Breast epithelium (tissue), 4 donors: ENCODE measurements at regions not wholly inside any gene's neighbourhood (a gene's known extent, or its start where the extent isn't known, plus 50 kb on each side); places are given as distances from the start of the nearest gene placed in this dataset.

ENCODE experiments used
- DNase-seq, 2 donors: peaks; one replicate each; pipeline ENCODE4 v3.0.0-alpha.2; 2019; ENCODE audit warnings: low spot score in 2 of 2
- H3K27ac ChIP-seq, 2 donors: fragments of 200-600 bp; sonication (generic) in 1 of 2; one replicate each; pipeline ENCODE4 v1.5.1; 2016 to 2019; ENCODE audit warnings: mild to moderate bottlenecking in 1 of 2
- H3K27me3 ChIP-seq, 2 donors: fragments of 200-600 bp; sonication (generic) in 1 of 2; one replicate each; pipeline versions ENCODE4 v1.5.1 to v1.6.0; 2017 to 2019; ENCODE audit warnings: control low read depth in 1 of 2, mild to moderate bottlenecking in 1 of 2
- H3K36me3 ChIP-seq: fragments of 200-600 bp; one replicate; pipeline ENCODE4 v1.5.1; 2019
- H3K4me1 ChIP-seq, 2 donors: fragments of 200-600 bp; sonication (generic); one replicate each; pipeline ENCODE4 v1.5.1; 2016 to 2019; ENCODE audit warnings: control low read depth in 1 of 2
- H3K4me3 ChIP-seq, 3 donors: fragments of 200-600 bp; sonication (generic); 1 replicate in 2 of 3; 2 replicates in 1 of 3; pipeline ENCODE4 v1.5.1; 2016 to 2019; ENCODE audit warnings: mild to moderate bottlenecking in 3 of 3, moderate library complexity in 2 of 3
- H3K9me3 ChIP-seq, 2 donors: fragments of 200-600 bp; sonication (generic) in 1 of 2; one replicate each; pipeline ENCODE4 v1.5.1; 2016 to 2019; ENCODE audit warnings: control low read depth in 1 of 2
- POLR2A ChIP-seq: fragments of 450-650 bp; IDR thresholded peaks from one replicate; pipeline ENCODE4 v1.6.1; 2016; ENCODE audit warnings: antibody characterized with exemption, mild to moderate bottlenecking, moderate library complexity
- POLR2AphosphoS5 ChIP-seq, 3 donors: sonication (generic); formaldehyde crosslinking; IDR thresholded peaks; one replicate each; pipeline ENCODE4 v1.6.1; 2017; ENCODE audit warnings: antibody characterized with exemption in 3 of 3
- intact Hi-C: fragments of 100-400 bp; cut with DNase I; formaldehyde crosslinking; loops from one replicate; pipeline ENCODE4 v1.15.1; 2023; ENCODE audit warnings: low total_unique reads
- TF ChIP-seq, protein P1 (sequence below), 3 donors: fragments of 450-650 bp; IDR thresholded peaks; one replicate each; pipeline ENCODE4 v1.5.1; 2016 to 2017; ENCODE audit warnings: antibody characterized with exemption in 3 of 3, mild to moderate bottlenecking in 3 of 3, moderate library complexity in 3 of 3

DNA sequence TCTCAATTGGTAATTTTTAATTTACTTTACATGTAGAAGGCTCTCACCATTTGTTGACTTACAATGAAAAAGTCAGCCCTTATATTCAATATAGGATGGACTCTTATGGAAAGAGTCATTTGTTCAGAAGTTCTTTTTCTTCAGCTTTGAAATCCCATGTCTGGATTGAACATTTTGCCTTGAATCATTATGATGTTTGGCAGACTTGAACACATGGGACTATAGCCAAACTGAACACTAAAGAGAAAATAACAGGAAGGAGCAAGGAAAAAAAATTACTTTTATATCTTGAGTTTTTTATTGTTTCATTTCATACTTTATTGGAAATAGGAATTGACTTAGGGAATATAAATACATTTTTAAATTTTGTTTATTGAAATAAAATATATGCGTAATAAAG is 1503.0 kb downstream of the EFNA5 start:
- intact Hi-C loops = no loop called here

DNA sequence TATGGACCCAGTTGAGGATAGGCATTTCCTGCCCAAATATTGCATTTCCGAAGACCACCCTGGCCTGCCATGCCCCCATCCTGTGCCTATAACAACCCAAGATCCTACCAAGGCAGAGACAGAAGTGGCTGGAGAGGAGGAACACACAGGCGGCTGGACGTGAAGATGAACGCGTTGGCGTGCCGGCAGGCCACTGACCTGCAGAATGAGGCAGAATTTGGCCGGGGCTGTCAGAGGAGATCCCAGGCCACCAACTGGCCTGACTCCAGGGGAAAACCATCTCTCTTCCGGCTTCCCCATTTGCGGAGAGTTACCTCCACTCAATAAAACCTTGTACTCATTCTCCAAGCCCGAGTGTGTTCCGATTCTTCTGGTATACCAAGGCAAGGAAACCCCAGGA is 1507.5 kb downstream of the EFNA5 start:
- Histone ChIP-seq H3K27ac (no peak overlapping the region), H3K4me1 (no peaks in the 10 kb centered on the region), H3K27me3 (no peaks in the 10 kb centered on the region), H3K9me3 (no peaks in the 10 kb centered on the region), H3K36me3 (no peaks in the 10 kb centered on the region), H3K4me3 (no peak overlapping the region)
- intact Hi-C loops = no loop called here
- DNase-seq = no peak
- TF ChIP-seq POLR2AphosphoS5 (IDR thresholded peaks at IDR 0.05) (no peak), POLR2A (no peak)
- TF ChIP-seq, protein P1, sequence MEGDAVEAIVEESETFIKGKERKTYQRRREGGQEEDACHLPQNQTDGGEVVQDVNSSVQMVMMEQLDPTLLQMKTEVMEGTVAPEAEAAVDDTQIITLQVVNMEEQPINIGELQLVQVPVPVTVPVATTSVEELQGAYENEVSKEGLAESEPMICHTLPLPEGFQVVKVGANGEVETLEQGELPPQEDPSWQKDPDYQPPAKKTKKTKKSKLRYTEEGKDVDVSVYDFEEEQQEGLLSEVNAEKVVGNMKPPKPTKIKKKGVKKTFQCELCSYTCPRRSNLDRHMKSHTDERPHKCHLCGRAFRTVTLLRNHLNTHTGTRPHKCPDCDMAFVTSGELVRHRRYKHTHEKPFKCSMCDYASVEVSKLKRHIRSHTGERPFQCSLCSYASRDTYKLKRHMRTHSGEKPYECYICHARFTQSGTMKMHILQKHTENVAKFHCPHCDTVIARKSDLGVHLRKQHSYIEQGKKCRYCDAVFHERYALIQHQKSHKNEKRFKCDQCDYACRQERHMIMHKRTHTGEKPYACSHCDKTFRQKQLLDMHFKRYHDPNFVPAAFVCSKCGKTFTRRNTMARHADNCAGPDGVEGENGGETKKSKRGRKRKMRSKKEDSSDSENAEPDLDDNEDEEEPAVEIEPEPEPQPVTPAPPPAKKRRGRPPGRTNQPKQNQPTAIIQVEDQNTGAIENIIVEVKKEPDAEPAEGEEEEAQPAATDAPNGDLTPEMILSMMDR (IDR thresholded peaks at IDR 0.05) = no peak

More for the DNA sequence above, 1503.0 kb downstream of the EFNA5 start:
- no peaks in the 10 kb centered on the region for H3K27me3 ChIP-seq
- no peak overlapping the region for H3K27ac ChIP-seq
- no peak overlapping the region for H3K4me3 ChIP-seq
- H3K36me3 ChIP-seq = no peaks in the 10 kb centered on the region
- H3K4me1 ChIP-seq = no peaks in the 10 kb centered on the region
- no peak for DNase-seq
- no peak for TF ChIP-seq POLR2A
- TF ChIP-seq, protein P1 (IDR thresholded peaks at IDR 0.05) = no peak
- no peak for TF ChIP-seq POLR2AphosphoS5 (IDR thresholded peaks at IDR 0.05)
- H3K9me3 ChIP-seq = no peaks in the 10 kb centered on the region

GRCh38 chr5:106159616-106160015 is 1511.1 kb downstream of the EFNA5 start:
- intact Hi-C loops = no loop called here
- Histone ChIP-seq H3K27ac (no peak overlapping the region), H3K4me3 (no peak overlapping the region), H3K9me3 (no peaks in the 10 kb centered on the region), H3K36me3 (no peaks in the 10 kb centered on the region), H3K4me1 (no peaks in the 10 kb centered on the region), H3K27me3 (no peaks in the 10 kb centered on the region)
- DNase-seq = no peak
- TF ChIP-seq, protein P1 (IDR thresholded peaks at IDR 0.05) = no peak
- TF ChIP-seq POLR2AphosphoS5 (IDR thresholded peaks at IDR 0.05) (no peak), POLR2A (no peak)

DNA sequence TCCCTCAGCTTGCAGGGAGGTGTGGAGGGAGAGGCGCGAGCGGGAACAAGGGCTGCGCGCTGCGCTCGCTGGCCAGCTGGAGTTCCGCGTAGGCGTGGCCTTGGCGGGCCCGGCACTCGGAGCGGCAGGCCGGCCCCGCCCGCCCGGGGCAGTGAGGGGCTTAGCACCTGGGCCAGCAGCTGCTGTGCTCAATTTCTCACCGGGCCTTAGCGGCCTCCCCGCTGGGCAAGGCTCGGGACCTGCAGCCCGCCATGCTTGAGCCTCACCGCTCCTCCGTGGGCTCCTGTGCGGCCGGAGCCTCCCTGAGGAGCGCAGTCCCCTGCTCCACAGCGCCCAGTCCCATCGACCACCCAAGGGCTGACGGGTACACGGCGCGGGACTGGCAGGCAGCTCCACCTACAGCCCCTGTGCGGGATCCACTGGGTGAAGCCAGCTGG is 1516.4 kb downstream of the EFNA5 start:
- TF ChIP-seq POLR2A (no peak), POLR2AphosphoS5 (IDR thresholded peaks at IDR 0.05) (no peak)
- TF ChIP-seq, protein P1 (IDR thresholded peaks at IDR 0.05) = no peak
- no peak overlapping the region for H3K27ac ChIP-seq
- H3K36me3 ChIP-seq = no peaks in the 10 kb centered on the region
- peaks cover 0 to 3% of the 10 kb centered on the region in 2 donors for H3K9me3 ChIP-seq
- no peak for DNase-seq
- intact Hi-C loops = no loop called here
- H3K27me3 ChIP-seq = no peaks in the 10 kb centered on the region
- H3K4me1 ChIP-seq = no peaks in the 10 kb centered on the region
- H3K4me3 ChIP-seq = no peak overlapping the region

DNA sequence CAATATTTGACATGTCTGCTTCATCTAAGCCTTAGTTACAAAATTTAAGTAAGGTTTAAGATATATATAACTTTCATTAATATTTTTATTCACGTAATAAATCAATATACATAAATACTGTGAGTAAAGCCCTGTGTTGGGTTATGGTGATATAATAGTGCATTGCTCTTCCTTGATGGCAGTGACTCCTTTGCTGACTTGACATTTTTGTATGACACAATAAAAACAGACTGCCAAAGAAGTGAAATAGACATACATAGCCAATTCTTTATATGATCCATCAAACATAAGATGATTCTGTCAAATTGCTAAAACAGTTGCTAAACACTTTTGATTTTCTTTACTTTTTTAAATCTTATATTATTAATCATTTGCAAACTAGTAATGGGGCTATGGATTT is 1518.2 kb downstream of the EFNA5 start:
- Histone ChIP-seq H3K27me3 (no peaks in the 10 kb centered on the region), H3K36me3 (no peaks in the 10 kb centered on the region), H3K4me1 (no peaks in the 10 kb centered on the region), H3K4me3 (no peak overlapping the region), H3K27ac (no peak overlapping the region), H3K9me3 (peaks cover 0 to 3% of the 10 kb centered on the region in 2 donors)
- DNase-seq = no peak
- intact Hi-C loops = no loop called here
- TF ChIP-seq, protein P1 (IDR thresholded peaks at IDR 0.05) = no peak
- TF ChIP-seq POLR2A (no peak), POLR2AphosphoS5 (IDR thresholded peaks at IDR 0.05) (no peak)
